PC-9 (cell line): ENCODE measurements at regions not wholly inside any gene's neighbourhood (a gene's known extent, or its start where the extent isn't known, plus 50 kb on each side); places are given as distances from the start of the nearest gene placed in this dataset.

Experiments
- BruUV-seq: library from RNA; stranded (reverse); fragments of 400-500 nt; replicated peaks from 2 replicates; lab custom pipeline; 2021; lab: Mats Ljungman, UMichigan
- CTCF ChIA-PET: fragments of 300-600 bp; sonication (Branson Sonifier 250); formaldehyde crosslinking; loops from one replicate; lab custom pipeline; 2022; ENCODE audit warnings: antibody characterized with exemption; lab: Charles Lee
- POLR2A ChIA-PET: fragments of 300-600 bp; sonication (Branson Sonifier 250); formaldehyde crosslinking; loops from one replicate; lab custom pipeline; 2022; ENCODE audit warnings: antibody characterized with exemption; ENCODE audit not compliant: unreplicated experiment; lab: Charles Lee
- DNase-seq, 2 experiments: peaks; one replicate each; pipeline versions ENCODE4 v3.0.0 to v3.0.0-alpha.2; 2015 to 2022; ENCODE audit warnings: mixed read lengths in 1 of 2
- H2AFZ ChIP-seq: fragments of 200-600 bp; sonication (generic); 2 replicates; pipeline ENCODE4 v1.8.1; 2017; ENCODE audit warnings: antibody characterized with exemption
- H3F3A ChIP-seq: fragments of 200-600 bp; sonication (generic); 2 replicates; pipeline ENCODE4 v1.8.1; 2017; ENCODE audit warnings: antibody characterized with exemption, mild to moderate bottlenecking, low read depth; ENCODE audit not compliant: insufficient read depth
- H3K27ac ChIP-seq: fragments of 200-600 bp; sonication (generic); 2 replicates; pipeline ENCODE4 v1.6.1; 2016; ENCODE audit warnings: mixed run types
- H3K27me3 ChIP-seq: fragments of 200-600 bp; sonication (generic); 2 replicates; pipeline ENCODE4 v1.6.1; 2016; ENCODE audit warnings: low read depth, mixed run types; ENCODE audit not compliant: insufficient read depth
- H3K36me3 ChIP-seq: fragments of 200-600 bp; sonication (generic); 2 replicates; pipeline ENCODE4 v1.6.1; 2016; ENCODE audit warnings: low read depth, mixed run types
- H3K4me1 ChIP-seq: fragments of 200-600 bp; sonication (generic); replicated peaks from 2 replicates; pipeline ENCODE4 v1.6.1; 2016; ENCODE audit warnings: mixed run types; ENCODE audit not compliant: insufficient read depth
- H3K4me2 ChIP-seq: fragments of 200-600 bp; sonication (generic); 2 replicates; pipeline ENCODE4 v1.6.1; 2017; ENCODE audit warnings: mixed run types
- H3K4me3 ChIP-seq: fragments of 200-600 bp; sonication (generic); 2 replicates; pipeline ENCODE4 v1.6.1; 2016; ENCODE audit warnings: mixed run types
- H3K79me2 ChIP-seq: fragments of 200-600 bp; sonication (generic); 2 replicates; pipeline ENCODE4 v1.6.1; 2017; ENCODE audit warnings: low read depth, mixed run types
- H3K9me2 ChIP-seq: fragments of 200-600 bp; sonication (generic); 2 replicates; pipeline ENCODE4 v1.8.1; 2017; ENCODE audit warnings: mild to moderate bottlenecking; ENCODE audit not compliant: insufficient read depth
- H3K9me3 ChIP-seq: fragments of 200-600 bp; sonication (generic); 2 replicates; pipeline ENCODE4 v1.8.1; 2016; ENCODE audit warnings: low read depth; ENCODE audit not compliant: insufficient read depth
- H4K20me1 ChIP-seq: fragments of 200-600 bp; sonication (generic); 2 replicates; pipeline ENCODE4 v1.8.1; 2017; ENCODE audit not compliant: insufficient read depth
- CTCF ChIP-seq: fragments of 200-600 bp; sonication (generic); conservative IDR thresholded peaks from 2 replicates; pipeline ENCODE4 v1.6.1; 2017; ENCODE audit warnings: mixed run types, antibody characterized with exemption, mild to moderate bottlenecking, moderate library complexity
- EZH2 ChIP-seq: fragments of 200-600 bp; sonication (generic); IDR thresholded peaks from 2 replicates; pipeline ENCODE4 v1.8.0; 2017; ENCODE audit warnings: antibody characterized with exemption, low read depth
- intact Hi-C: fragments of 100-400 bp; cut with micrococcal nuclease; formaldehyde crosslinking; loops from one replicate; pipeline ENCODE4 v1.10.0; 2022; ENCODE audit not compliant: unreplicated experiment

GRCh38 chr2:117726747-117727146 is 87.7 kb upstream of the DDX18 start:
- no peak for DNase-seq
- H3K79me2 ChIP-seq: no peaks in the 10 kb centered on the region
- no peaks in the 10 kb centered on the region for H3F3A ChIP-seq
- no peaks in the 10 kb centered on the region for H3K4me1 ChIP-seq
- H3K27me3 ChIP-seq: peaks cover 58% of the 10 kb centered on the region
- H3K9me3 ChIP-seq: no peaks in the 10 kb centered on the region
- no peak overlapping the region for H2AFZ ChIP-seq
- TF ChIP-seq EZH2 (no peak), CTCF (no peak)
- no TSS peak for BruUV-seq
- CTCF ChIA-PET: no interaction called here
- no peak overlapping the region for H3K27ac ChIP-seq
- no peak overlapping the region for H3K4me3 ChIP-seq
- H3K36me3 ChIP-seq: no peaks in the 10 kb centered on the region
- H3K9me2 ChIP-seq: no peaks in the 10 kb centered on the region; the same call in 1 of the 2 replicates
- no peak overlapping the region for H3K4me2 ChIP-seq
- no peaks in the 10 kb centered on the region for H4K20me1 ChIP-seq
- POLR2A ChIA-PET: no interaction called here
- intact Hi-C loops: no loop called here

- Histone ChIP-seq H4K20me1 (no peaks in the 10 kb centered on the region; the same call in 1 of the 2 replicates), H3K36me3 (no peaks in the 10 kb centered on the region), H3K4me1 (no peaks in the 10 kb centered on the region), H3K79me2 (no peaks in the 10 kb centered on the region), H3K27me3 (no peaks in the 10 kb centered on the region), H3K4me3 (no peak overlapping the region), H3F3A (no peaks in the 10 kb centered on the region), H3K9me2 (no peaks in the 10 kb centered on the region), H3K27ac (no peak overlapping the region), H3K9me3 (no peaks in the 10 kb centered on the region), H2AFZ (no peak overlapping the region), H3K4me2 (no peak overlapping the region)
- POLR2A ChIA-PET: no interaction called here
- CTCF ChIA-PET: no interaction called here
- BruUV-seq: no TSS peak
- TF ChIP-seq CTCF (no peak), EZH2 (no peak)
- intact Hi-C loops: no loop called here
- no peak for DNase-seq
Measured at GRCh38 chr2:117737846-117738245, 76.6 kb upstream of the DDX18 start.

GRCh38 chr2:117738991-117739839 is 75.3 kb upstream of the DDX18 start:
- TF ChIP-seq CTCF (no peak), EZH2 (no peak)

More at GRCh38 chr2:117738991-117739839, 75.3 kb upstream of the DDX18 start:
- Histone ChIP-seq H3K4me3 (no peak overlapping the region), H3K36me3 (no peaks in the 10 kb centered on the region), H3K27ac (no peak overlapping the region), H3F3A (no peaks in the 10 kb centered on the region), H3K4me2 (no peak overlapping the region), H3K9me3 (no peaks in the 10 kb centered on the region), H3K4me1 (no peaks in the 10 kb centered on the region), H2AFZ (no peak overlapping the region), H4K20me1 (no peaks in the 10 kb centered on the region; the same call in 1 of the 2 replicates), H3K9me2 (no peaks in the 10 kb centered on the region), H3K27me3 (no peaks in the 10 kb centered on the region), H3K79me2 (no peaks in the 10 kb centered on the region)
- CTCF ChIA-PET: no interaction called here
- intact Hi-C loops: no loop called here
- POLR2A ChIA-PET: interaction anchor here (0.6 kb wide), 1 partner anchor 100 kb away, joined by 4 read pairs; no protein-coding TSS in a partner anchor
- DNase-seq: no peak
- no TSS peak for BruUV-seq
